ENCODE measurements at regions not wholly inside any gene's neighbourhood (a gene's known extent, or its start where the extent isn't known, plus 50 kb on each side); places are given as distances from the start of the nearest gene placed in this dataset.

- TF ChIP-seq CTCF (IDR thresholded peaks at IDR 0.05; ENCODE audit: low read depth, low read length) = no peak
- no peak for TF ChIP-seq POLR2A (IDR thresholded peaks at IDR 0.05; ENCODE audit: extremely low read depth, insufficient read length)
- TF ChIP-seq, protein P1, sequence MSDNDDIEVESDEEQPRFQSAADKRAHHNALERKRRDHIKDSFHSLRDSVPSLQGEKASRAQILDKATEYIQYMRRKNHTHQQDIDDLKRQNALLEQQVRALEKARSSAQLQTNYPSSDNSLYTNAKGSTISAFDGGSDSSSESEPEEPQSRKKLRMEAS (IDR thresholded peaks at IDR 0.05; ENCODE audit: low read depth, low read length) = no peak
- no peak for TF ChIP-seq MYC (IDR thresholded peaks at IDR 0.05; ENCODE audit: low read depth, low read length)
Observed at GRCh38 chr15:37252530-37252929, 152.2 kb upstream of the MEIS2 start.

All from NB4 (cell line).